Mesothelial cell of epicardium (in vitro differentiated cells): ENCODE measurements at regions not wholly inside any gene's neighbourhood (a gene's known extent, or its start where the extent isn't known, plus 50 kb on each side); places are given as distances from the start of the nearest gene placed in this dataset.

Source experiments
- DNase-seq, 2 experiments: peaks; one replicate each; pipeline ENCODE4 v3.0.0; 2021; ENCODE audit warnings: low spot score in 2 of 2; ENCODE audit not compliant: unreplicated experiment in 2 of 2
- H3K27ac Mint-ChIP-seq: 2 replicates; pipeline ENCODE4 v1.8.0; 2021; ENCODE audit warnings: mixed read lengths
- H3K27me3 Mint-ChIP-seq: 2 replicates; pipeline ENCODE4 v1.8.0; 2021; ENCODE audit warnings: low read depth, mixed read lengths
- H3K36me3 Mint-ChIP-seq: 2 replicates; pipeline ENCODE4 v1.8.0; 2021; ENCODE audit warnings: mixed read lengths
- H3K4me1 Mint-ChIP-seq: 2 replicates; pipeline ENCODE4 v1.8.0; 2021; ENCODE audit warnings: mixed read lengths
- H3K4me3 Mint-ChIP-seq: 2 replicates; pipeline ENCODE4 v1.8.0; 2021; ENCODE audit warnings: mild to moderate bottlenecking, moderate library complexity, mixed read lengths
- H3K9me3 Mint-ChIP-seq: 2 replicates; pipeline ENCODE4 v1.8.0; 2021; ENCODE audit warnings: mixed read lengths
- CTCF ChIP-seq: fragments of 200-600 bp; sonication (generic); IDR thresholded peaks from one replicate; pipeline ENCODE4 v1.5.0; 2021; ENCODE audit warnings: antibody characterized with exemption; ENCODE audit not compliant: unreplicated experiment

- H3K27me3 Mint-ChIP-seq = peaks cover 17% of the 10 kb centered on the region
- no peaks in the 10 kb centered on the region for H3K9me3 Mint-ChIP-seq
- no peaks in the 10 kb centered on the region for H3K4me1 Mint-ChIP-seq
- no peak for DNase-seq
- no peaks in the 10 kb centered on the region for H3K36me3 Mint-ChIP-seq
- no peak for TF ChIP-seq CTCF
- no peak overlapping the region for H3K27ac Mint-ChIP-seq
- H3K4me3 Mint-ChIP-seq = no peak overlapping the region
Observed at GRCh38 chr3:81216192-81216591, 545.3 kb downstream of the GBE1 start.

GRCh38 chr3:81214631-81215030, 546.8 kb downstream of the GBE1 start:
- Mint-ChIP-seq H3K9me3 (no peaks in the 10 kb centered on the region), H3K36me3 (no peaks in the 10 kb centered on the region), H3K4me3 (no peak overlapping the region), H3K27ac (no peak overlapping the region), H3K27me3 (peaks cover 13% of the 10 kb centered on the region), H3K4me1 (no peaks in the 10 kb centered on the region)
- no peak for DNase-seq
- TF ChIP-seq CTCF = no peak

- no peaks in the 10 kb centered on the region for H3K9me3 Mint-ChIP-seq
- DNase-seq = no peak
- no peak overlapping the region for H3K27ac Mint-ChIP-seq
- peaks cover 12% of the 10 kb centered on the region for H3K4me1 Mint-ChIP-seq
- peaks cover 2% of the 10 kb centered on the region for H3K27me3 Mint-ChIP-seq
- TF ChIP-seq CTCF = no peak
- H3K36me3 Mint-ChIP-seq = no peaks in the 10 kb centered on the region
- no peak overlapping the region for H3K4me3 Mint-ChIP-seq
Observed at GRCh38 chr3:81199587-81199986, 561.9 kb downstream of the GBE1 start.

GRCh38 chr3:81198756-81199155, 562.7 kb downstream of the GBE1 start:
- TF ChIP-seq CTCF = no peak
- Mint-ChIP-seq H3K36me3 (no peaks in the 10 kb centered on the region), H3K4me1 (peaks cover 12% of the 10 kb centered on the region), H3K4me3 (no peak overlapping the region), H3K9me3 (no peaks in the 10 kb centered on the region), H3K27ac (no peak overlapping the region), H3K27me3 (peaks cover 6% of the 10 kb centered on the region)
- DNase-seq = no peak

GRCh38 chr3:81198216-81198615, 563.2 kb downstream of the GBE1 start:
- H3K36me3 Mint-ChIP-seq = no peaks in the 10 kb centered on the region

More at GRCh38 chr3:81198216-81198615, 563.2 kb downstream of the GBE1 start:
- Mint-ChIP-seq H3K4me3 (no peak overlapping the region), H3K27me3 (peaks cover 6% of the 10 kb centered on the region), H3K9me3 (no peaks in the 10 kb centered on the region), H3K27ac (no peak overlapping the region), H3K4me1 (peaks cover 12% of the 10 kb centered on the region)
- DNase-seq = no peak
- TF ChIP-seq CTCF = no peak
